ENCODE measurements at regions not wholly inside any gene's neighbourhood (a gene's known extent, or its start where the extent isn't known, plus 50 kb on each side); places are given as distances from the start of the nearest gene placed in this dataset.
"Not testable (repeated sequence)": the region's sequence is repeated elsewhere in the genome, so short reads cannot be mapped to it uniquely, and the experiment has no call there.

GRCh38 chr3:153553605-153553945 lies 391.5 kb downstream of the RAP2B start:
- DNase-seq: no peak

GRCh38 chr3:153555919-153556318 lies 393.9 kb downstream of the RAP2B start:
- DNase-seq: no peak

- DNase-seq: not testable (repeated sequence)
Measured at GRCh38 chr3:153559366-153559765, 397.3 kb downstream of the RAP2B start.

- DNase-seq: no peak
Measured at GRCh38 chr3:153567011-153567410, 405.0 kb downstream of the RAP2B start.

GRCh38 chr3:153567556-153567955 lies 405.5 kb downstream of the RAP2B start:
- no peak for DNase-seq

- not testable (repeated sequence) for DNase-seq
Measured at GRCh38 chr3:153570481-153570880, 408.5 kb downstream of the RAP2B start.

GRCh38 chr3:153572165-153572564 lies 410.1 kb downstream of the RAP2B start:
- DNase-seq: no peak

GRCh38 chr3:153572654-153573053 lies 410.6 kb downstream of the RAP2B start:
- no peak for DNase-seq

- no peak for DNase-seq
Measured at GRCh38 chr3:153573481-153573880, 411.5 kb downstream of the RAP2B start.

GRCh38 chr3:153574445-153574844 lies 412.4 kb downstream of the RAP2B start:
- no peak for DNase-seq

GRCh38 chr3:153577059-153577736 lies 415.2 kb downstream of the RAP2B start:
- no peak for DNase-seq

- DNase-seq: no peak
Measured at GRCh38 chr3:153578046-153578445, 416.0 kb downstream of the RAP2B start.

GRCh38 chr3:153590051-153590450 lies 428.0 kb downstream of the RAP2B start:
- DNase-seq: no peak

- no peak for DNase-seq
Measured at GRCh38 chr3:153591561-153592245, 429.7 kb downstream of the RAP2B start.

GRCh38 chr3:153595186-153595815 lies 433.3 kb downstream of the RAP2B start:
- DNase-seq: no peak

- no peak for DNase-seq
Measured at GRCh38 chr3:153596401-153596800, 434.4 kb downstream of the RAP2B start.

GRCh38 chr3:153599685-153600084 lies 437.7 kb downstream of the RAP2B start:
- no peak for DNase-seq

- no peak for DNase-seq
Measured at GRCh38 chr3:153600896-153601295, 438.9 kb downstream of the RAP2B start.

- DNase-seq: no peak
Measured at GRCh38 chr3:153601374-153601853, 439.4 kb downstream of the RAP2B start.

GRCh38 chr3:153602801-153603200 lies 440.8 kb downstream of the RAP2B start:
- no peak for DNase-seq

GRCh38 chr3:153614140-153614539 lies 452.1 kb downstream of the RAP2B start:
- no peak for DNase-seq

GRCh38 chr3:153614563-153614962 lies 452.5 kb downstream of the RAP2B start:
- no peak for DNase-seq

- DNase-seq: no peak
Measured at GRCh38 chr3:153615863-153616262, 453.8 kb downstream of the RAP2B start.

GRCh38 chr3:153617463-153617862 lies 455.4 kb downstream of the RAP2B start:
- DNase-seq: no peak

Measured in GDM1 (cell line).